Activated naive CD8-positive, alpha-beta T cell treated with anti-CD3 and anti-CD28 coated beads for 36 hours (primary cell): ENCODE measurements at regions not wholly inside any gene's neighbourhood (a gene's known extent, or its start where the extent isn't known, plus 50 kb on each side); places are given as distances from the start of the nearest gene placed in this dataset.
"Not testable (repeated sequence)": the region's sequence is repeated elsewhere in the genome, so short reads cannot be mapped to it uniquely, and the experiment has no call there.

Source experiments
- DNase-seq: peaks from one replicate; pipeline ENCODE4 v3.0.0; 2021
- H3K27ac Mint-ChIP-seq: one replicate; pipeline ENCODE4 v1.8.0; 2022; ENCODE audit warnings: mild to moderate bottlenecking, moderate library complexity, mixed read lengths
- H3K27me3 Mint-ChIP-seq: one replicate; pipeline ENCODE4 v1.8.0; 2022; ENCODE audit warnings: mild to moderate bottlenecking, mixed read lengths
- H3K36me3 Mint-ChIP-seq: one replicate; pipeline ENCODE4 v1.8.0; 2021; ENCODE audit warnings: mild to moderate bottlenecking, mixed read lengths
- H3K4me1 Mint-ChIP-seq: one replicate; pipeline ENCODE4 v1.8.0; 2021; ENCODE audit warnings: mixed read lengths
- H3K4me3 Mint-ChIP-seq: one replicate; pipeline ENCODE4 v1.8.0; 2022; ENCODE audit warnings: mild to moderate bottlenecking, moderate library complexity, mixed read lengths
- H3K9me3 Mint-ChIP-seq: one replicate; pipeline ENCODE4 v1.8.0; 2022; ENCODE audit warnings: mixed read lengths

DNA sequence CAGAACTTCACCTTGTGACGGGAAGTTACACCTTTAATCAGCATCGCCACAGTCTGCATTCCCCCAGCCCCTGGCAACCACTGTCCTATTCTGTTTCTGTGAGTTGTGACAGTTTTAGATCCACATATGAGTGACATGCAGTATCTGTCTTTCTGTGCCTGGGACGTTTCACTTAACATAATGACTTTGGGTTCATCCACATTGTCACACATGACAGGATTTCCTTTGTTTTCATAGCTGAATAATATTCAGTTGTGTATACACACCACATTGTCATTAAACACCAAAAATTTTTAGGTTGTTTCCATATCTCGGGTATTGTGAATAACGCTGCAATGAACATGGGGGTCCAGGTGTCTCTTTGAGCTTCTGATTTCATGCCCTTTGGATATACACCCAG lies 62.6 kb upstream of the BDH1 start:
- H3K27me3 Mint-ChIP-seq, H3K4me3 Mint-ChIP-seq, H3K27ac Mint-ChIP-seq, H3K4me1 Mint-ChIP-seq, DNase-seq: not testable (repeated sequence)
- Mint-ChIP-seq H3K9me3 (peaks cover 13% of the 10 kb centered on the region), H3K36me3 (peaks cover 52% of the 10 kb centered on the region)

DNA sequence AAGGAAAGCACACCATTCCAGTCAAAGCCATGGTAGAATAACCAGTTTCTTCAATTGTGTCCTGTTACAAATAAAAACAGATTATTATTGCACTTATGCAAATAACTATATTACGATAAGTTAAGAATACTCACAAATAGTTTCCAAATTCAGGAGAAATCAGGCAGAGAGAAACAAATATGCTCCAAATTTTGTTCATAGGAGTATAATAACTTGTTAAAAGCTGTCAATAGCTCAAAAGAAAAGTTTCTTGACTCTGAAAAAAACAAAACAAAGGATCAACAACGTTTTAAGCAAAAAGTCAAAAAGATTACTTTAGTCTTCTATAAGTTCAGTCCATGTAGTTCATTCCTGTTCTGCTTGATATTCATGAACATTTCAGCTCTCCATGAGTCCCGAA lies 59.7 kb upstream of the BDH1 start:
- Mint-ChIP-seq H3K36me3 (peaks cover 67% of the 10 kb centered on the region), H3K4me3 (no peak overlapping the region), H3K27ac (no peak overlapping the region), H3K9me3 (peaks cover 15% of the 10 kb centered on the region), H3K4me1 (peaks cover 16% of the 10 kb centered on the region), H3K27me3 (no peaks in the 10 kb centered on the region)
- DNase-seq: no peak

DNA sequence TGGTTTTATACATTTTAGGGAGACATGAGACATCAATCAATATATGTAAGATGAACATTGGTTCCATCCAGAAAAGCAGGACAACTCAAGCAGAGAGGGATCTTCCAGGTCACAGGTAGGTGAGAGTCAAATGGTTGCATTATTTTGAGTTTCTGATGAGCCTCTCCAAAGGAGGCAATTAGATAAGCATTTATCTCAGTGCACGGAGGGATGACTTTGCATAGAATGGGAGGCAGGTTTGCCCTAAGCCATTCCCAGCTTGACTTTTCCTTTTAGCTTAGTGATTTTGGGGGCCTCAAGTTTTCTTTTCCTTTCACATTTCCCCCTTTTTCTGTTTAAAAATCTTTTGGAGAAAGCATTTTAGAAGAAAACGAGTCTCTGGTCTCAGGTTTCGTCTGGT lies 58.4 kb upstream of the BDH1 start:
- peaks cover 19% of the 10 kb centered on the region for H3K9me3 Mint-ChIP-seq
- H3K4me1 Mint-ChIP-seq: peaks cover 16% of the 10 kb centered on the region
- peaks cover 71% of the 10 kb centered on the region for H3K36me3 Mint-ChIP-seq
- peak overlapping the region; percentile 23 for H3K27ac Mint-ChIP-seq
- H3K27me3 Mint-ChIP-seq, H3K4me3 Mint-ChIP-seq, DNase-seq: not testable (repeated sequence)

DNA sequence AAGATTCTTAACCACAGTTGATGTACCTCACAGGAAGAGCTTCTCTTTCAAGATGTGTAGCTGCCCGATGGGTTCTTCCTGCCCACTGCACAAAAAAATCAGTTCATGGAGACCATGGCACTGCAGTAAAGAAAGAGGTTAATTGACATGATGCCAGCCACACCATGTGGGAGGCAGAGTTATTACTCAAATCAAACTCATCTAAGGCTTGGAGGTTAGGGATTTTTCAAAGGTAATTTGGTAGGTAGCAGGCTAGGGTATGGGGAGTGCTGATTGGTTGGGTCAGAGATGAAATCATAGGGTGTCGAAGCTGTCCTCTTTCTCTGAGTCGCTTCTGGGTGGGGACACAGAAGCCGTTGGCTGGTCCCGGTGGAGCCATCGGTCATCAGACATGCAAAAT lies 57.4 kb upstream of the BDH1 start:
- no peak overlapping the region for H3K4me3 Mint-ChIP-seq
- H3K9me3 Mint-ChIP-seq: peaks cover 19% of the 10 kb centered on the region
- H3K27me3 Mint-ChIP-seq: no peaks in the 10 kb centered on the region
- DNase-seq: no peak
- peaks cover 16% of the 10 kb centered on the region for H3K4me1 Mint-ChIP-seq
- H3K27ac Mint-ChIP-seq: peak overlapping the region; percentile 68
- H3K36me3 Mint-ChIP-seq: peaks cover 68% of the 10 kb centered on the region

DNA sequence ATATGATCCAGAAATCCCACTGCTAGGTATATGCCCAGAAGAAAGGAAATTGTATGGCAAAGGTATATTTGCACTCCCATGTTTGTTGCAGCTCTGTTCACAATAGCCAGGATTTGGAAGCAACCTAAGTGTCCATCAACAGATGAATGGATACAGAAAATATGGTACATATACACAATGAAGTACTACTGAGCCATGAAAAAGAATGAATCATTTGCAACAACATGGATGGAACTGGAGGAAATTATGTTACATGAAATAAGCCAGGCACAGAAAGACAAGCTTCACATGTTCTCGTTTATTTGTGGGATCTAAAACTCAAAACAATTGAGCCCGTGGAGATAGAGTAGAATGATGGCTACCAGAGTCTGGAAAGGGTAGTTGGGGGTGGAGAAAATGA lies 55.5 kb upstream of the BDH1 start:
- peaks cover 16% of the 10 kb centered on the region for H3K4me1 Mint-ChIP-seq
- H3K9me3 Mint-ChIP-seq: peaks cover 17% of the 10 kb centered on the region
- DNase-seq: no peak
- peaks cover 59% of the 10 kb centered on the region for H3K36me3 Mint-ChIP-seq
- H3K4me3 Mint-ChIP-seq: no peak overlapping the region
- H3K27ac Mint-ChIP-seq: no peak overlapping the region
- no peaks in the 10 kb centered on the region for H3K27me3 Mint-ChIP-seq

DNA sequence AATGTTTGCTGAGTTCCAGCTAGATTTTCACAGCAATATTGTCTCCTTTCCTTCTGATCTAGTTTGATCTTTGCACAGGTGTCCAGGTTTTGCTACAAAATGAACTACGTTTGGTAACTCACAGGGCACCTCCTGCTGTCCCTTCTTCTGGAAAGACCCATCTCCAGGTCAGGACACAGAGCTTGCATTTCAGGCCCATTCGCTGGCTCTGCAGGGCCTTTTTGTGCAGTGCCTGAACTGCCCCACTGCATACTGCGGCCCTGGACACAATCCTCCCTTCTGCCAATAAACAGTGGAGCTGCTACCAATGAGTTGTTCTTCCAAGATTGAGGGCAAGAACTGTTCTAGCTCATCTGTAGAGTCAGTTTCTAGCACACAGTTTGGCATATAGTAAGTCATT lies 50.7 kb upstream of the BDH1 start:
- H3K4me3 Mint-ChIP-seq: no peak overlapping the region
- peaks cover 22% of the 10 kb centered on the region for H3K36me3 Mint-ChIP-seq
- H3K27ac Mint-ChIP-seq: no peak overlapping the region
- H3K9me3 Mint-ChIP-seq: peaks cover 6% of the 10 kb centered on the region
- peaks cover 4% of the 10 kb centered on the region for H3K4me1 Mint-ChIP-seq
- no peak for DNase-seq
- no peaks in the 10 kb centered on the region for H3K27me3 Mint-ChIP-seq
